Right hindlimb (tissue), 1 donor: ENCODE measurements at regions not wholly inside any gene's neighbourhood (a gene's known extent, or its start where the extent isn't known, plus 50 kb on each side); places are given as distances from the start of the nearest gene placed in this dataset.

ENCODE experiments used
- DNase-seq: peaks from one replicate; pipeline ENCODE4 v3.0.0-alpha.2; 2018

DNA sequence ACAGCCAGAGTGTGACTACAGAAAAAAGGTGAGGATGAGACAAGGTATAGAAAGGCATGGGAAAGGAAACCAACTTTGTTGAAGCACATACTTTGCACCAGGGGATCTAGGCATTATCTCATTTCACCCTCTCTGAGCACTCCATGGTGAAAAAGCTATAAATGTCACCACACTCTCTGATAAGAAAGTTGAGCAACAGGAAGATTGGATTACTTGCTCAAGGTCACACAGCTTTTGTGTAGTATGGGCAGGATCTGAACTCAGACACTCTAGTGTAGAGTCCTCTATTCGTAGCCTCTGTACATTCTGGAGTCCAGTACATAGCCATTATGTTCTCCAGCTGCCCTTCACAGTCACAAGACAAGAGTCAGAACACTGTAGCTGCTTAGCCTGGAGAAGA, 163.4 kb upstream of the SEMA6D start:
- no peak for DNase-seq

- no peak for DNase-seq
Measured at GRCh38 chr15:47561102-47561501, 156.2 kb upstream of the SEMA6D start.

- no peak for DNase-seq
Measured at GRCh38 chr15:47565949-47566348, 151.4 kb upstream of the SEMA6D start.

- DNase-seq = no peak
Measured at GRCh38 chr15:47566610-47567009, 150.7 kb upstream of the SEMA6D start.

- DNase-seq = no peak
Measured at GRCh38 chr15:47568030-47568429, 149.3 kb upstream of the SEMA6D start.

DNA sequence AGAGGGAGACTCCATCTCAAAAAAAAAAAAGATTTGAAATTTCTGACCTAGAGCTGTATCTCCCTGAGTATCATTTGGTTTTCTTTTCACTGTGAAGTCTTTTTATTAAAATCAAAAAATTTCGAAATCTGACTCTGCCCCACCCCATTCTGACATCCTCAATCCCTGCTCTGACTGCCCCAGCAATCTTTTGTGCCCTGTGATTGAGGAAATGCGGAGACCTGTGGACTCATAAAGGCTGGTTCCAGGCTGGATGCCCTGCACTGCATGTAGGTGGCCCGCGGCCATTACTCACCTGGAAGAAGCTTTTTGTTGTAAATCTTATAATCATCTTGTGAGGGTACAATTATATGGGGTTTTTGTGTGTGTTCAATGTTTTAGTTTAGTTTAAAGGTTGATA, 147.3 kb upstream of the SEMA6D start:
- no peak for DNase-seq

DNA sequence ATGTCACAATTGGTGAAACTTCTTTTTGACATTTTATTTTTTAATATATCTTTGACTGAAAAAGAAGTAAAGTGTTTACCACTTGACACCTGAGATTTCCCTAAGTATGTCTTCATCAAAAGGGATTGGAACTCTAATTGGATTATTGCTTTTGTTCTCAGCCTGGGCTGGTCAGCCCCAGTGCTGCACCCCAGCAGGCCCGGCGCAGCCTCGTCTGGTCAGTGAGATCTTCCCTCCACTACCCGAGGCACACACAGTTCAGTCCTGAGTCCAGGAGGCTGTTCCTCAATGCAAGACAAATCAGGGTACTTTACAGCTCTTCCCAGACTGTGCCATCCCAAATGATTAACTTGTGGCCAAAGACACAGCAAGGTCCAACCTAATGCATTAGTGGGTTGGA, 146.9 kb upstream of the SEMA6D start:
- no peak for DNase-seq

GRCh38 chr15:47570881-47571640, 146.2 kb upstream of the SEMA6D start:
- no peak for DNase-seq

DNA sequence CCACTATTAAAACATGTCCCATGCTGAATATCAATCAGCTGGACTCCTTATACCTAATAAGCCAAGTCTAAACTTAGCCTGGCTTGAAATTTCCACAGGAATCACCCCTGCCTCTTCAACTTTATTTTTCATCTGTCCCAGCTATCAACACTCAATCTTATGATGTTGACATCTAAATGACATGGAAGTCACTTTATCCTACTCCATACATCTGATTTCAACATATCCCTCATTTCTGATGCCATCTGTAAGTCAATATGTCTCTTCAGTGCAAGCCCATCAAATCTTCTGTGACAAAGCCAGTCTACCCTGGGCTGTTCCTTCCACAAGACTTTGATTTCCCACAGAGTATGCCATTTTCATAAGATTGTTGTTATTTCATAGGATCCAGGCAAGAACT, 143.6 kb upstream of the SEMA6D start:
- no peak for DNase-seq

GRCh38 chr15:47577000-47577399, 140.3 kb upstream of the SEMA6D start:
- no peak for DNase-seq

- DNase-seq = no peak
Measured at GRCh38 chr15:47577461-47577860, 139.8 kb upstream of the SEMA6D start.

DNA sequence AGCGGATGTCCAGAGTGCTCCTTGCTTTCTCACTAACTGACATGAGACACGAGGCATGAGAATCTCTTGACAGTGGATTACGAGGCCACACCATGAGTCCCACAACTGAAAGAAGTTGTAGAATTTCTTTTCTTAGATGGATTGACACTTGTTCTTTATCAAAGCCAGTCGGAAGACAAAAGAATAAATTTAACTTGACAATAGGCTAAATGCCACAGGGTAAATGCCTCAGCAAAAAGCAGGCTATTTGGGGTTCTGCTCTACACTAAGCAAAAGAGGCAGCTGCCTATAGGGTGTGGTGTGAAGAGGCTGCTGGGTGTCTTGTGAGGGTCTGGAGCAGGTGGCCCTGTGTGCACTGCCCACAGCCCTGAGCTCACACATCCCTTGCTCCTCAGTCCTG, 135.1 kb upstream of the SEMA6D start:
- DNase-seq = no peak

GRCh38 chr15:47584316-47584715, 133.0 kb upstream of the SEMA6D start:
- DNase-seq = no peak

- DNase-seq = no peak
Measured at GRCh38 chr15:47586653-47587224, 130.6 kb upstream of the SEMA6D start.

DNA sequence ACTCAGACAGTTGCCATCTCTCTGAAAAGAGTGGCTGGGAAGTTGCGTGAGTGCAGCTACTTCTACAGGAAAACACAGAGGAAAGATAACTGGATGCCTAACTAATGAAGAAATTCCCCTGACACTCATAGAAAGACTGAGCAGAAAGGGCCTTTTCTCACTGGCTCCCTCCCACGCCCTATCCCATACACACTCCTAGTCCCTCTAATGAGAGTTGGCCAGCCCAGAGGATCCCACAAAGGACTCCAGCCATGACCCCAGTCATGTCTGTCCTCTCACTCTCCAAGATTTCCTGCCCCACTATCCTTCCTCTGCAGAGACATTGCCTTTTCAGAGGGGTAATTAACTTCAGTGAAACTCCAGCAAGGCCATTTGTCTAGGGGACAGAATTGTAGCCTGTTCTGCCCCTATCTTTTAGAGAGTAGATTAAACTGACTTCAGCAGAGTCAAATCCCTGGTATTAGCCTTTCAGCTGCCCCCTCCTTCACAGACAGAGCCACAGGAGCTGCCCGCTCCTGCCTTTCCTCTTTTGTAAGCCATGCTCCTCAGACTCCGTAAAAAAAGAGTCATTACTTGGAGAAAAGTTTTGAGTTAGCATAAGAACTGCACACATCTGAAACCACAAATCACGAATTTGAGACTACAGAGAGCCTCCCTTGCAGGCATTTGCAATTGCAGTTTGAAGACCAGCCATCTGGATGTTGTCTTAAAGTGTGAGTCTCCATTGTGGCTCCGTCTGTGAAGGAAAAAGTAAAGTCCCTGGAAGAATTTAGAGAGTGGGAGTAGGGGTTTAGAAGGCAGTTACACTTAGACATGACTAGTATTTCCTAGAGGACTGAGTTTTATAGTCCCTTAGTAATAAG, 129.1 kb upstream of the SEMA6D start:
- DNase-seq = peak; percentile 43

- no peak for DNase-seq
Measured at GRCh38 chr15:47588958-47589357, 128.3 kb upstream of the SEMA6D start.

DNA sequence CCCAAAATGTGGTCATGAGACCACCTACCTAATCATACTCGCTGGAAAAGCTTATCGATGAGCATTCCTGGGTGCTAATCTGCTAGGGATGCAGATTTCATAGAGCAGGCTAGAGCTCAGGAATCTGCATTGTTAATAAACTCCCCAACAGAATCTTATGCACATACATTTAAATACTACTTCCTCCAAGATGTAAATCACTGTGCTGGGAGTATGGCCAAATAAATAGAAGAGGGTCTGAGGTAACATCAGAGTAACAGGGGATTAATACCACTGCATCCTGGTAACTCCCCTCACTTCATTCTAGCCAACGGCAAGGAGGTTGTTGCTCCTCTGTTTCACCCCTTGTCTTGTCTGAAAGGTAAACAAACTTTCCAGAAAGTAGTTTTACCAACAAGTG, 118.3 kb upstream of the SEMA6D start:
- no peak for DNase-seq

- DNase-seq = no peak
Measured at GRCh38 chr15:47599806-47600205, 117.5 kb upstream of the SEMA6D start.

DNA sequence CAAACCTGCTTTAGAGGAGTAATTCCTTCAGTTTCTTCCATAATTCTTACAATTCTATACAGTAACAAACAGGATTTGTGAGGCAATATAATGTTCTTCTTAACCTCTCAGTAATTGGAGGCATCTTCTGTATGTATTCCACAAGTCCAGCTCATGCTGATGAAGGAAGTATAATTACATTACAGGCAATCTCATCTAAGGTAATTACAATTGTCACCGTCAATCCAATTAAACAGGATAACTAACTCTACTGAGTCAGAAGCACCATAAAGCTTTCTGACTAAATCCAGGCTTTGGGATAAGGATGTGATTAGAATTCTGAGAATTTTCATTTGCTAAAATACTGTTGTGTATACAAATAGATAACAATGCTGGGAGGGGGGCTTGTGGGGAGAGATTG, 115.2 kb upstream of the SEMA6D start:
- DNase-seq = no peak

- no peak for DNase-seq
Measured at GRCh38 chr15:47603026-47603425, 114.3 kb upstream of the SEMA6D start.

DNA sequence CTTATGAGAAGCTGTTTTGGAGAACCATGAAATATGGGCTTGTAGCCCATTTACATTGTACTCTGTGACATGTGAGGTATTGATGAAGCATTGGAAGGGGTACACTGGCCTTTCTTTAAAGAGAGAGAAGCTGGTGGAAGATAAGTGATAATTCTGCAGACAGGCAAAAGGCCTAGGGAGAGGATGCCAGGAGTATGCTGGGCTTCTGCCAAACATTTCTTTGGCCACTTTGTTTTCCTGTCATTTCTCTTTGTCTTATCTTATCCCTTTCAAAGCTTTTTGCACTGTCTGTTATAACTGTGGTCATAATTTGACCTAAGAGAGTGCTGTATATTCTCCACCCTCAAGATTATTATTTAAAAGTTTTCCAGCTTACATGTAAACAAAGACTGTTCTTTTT, 109.6 kb upstream of the SEMA6D start:
- DNase-seq = no peak

- no peak for DNase-seq
Measured at GRCh38 chr15:47609693-47610092, 107.6 kb upstream of the SEMA6D start.

DNA sequence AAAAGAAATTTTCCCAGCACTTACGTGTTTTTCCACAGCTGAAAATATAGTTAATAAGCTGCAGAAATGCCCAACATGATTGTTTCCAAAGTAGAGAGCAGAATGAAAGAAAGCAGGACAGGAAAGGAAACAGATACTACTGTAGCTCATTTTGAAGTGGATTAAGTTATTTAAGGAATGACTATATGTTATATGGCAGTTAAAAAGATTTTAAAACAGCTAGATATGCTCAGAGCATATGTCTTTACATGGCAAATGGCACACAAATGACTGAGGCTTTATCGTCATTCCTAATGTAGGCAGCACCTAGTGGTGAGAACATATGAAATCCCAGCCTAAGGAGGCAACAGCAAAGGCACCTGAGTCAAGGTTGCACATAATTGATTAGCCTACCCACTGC, 106.6 kb upstream of the SEMA6D start:
- no peak for DNase-seq
